ENCODE measurements at regions not wholly inside any gene's neighbourhood (a gene's known extent, or its start where the extent isn't known, plus 50 kb on each side); places are given as distances from the start of the nearest gene placed in this dataset.
"Not testable (repeated sequence)": the region's sequence is repeated elsewhere in the genome, so short reads cannot be mapped to it uniquely, and the experiment has no call there.

- Mint-ChIP-seq H3K27ac (no peak overlapping the region), H3K4me3 (peak overlapping the region in 3 of 4 donors; percentile 10 to 65 (median 48)), H3K4me1 (peaks cover 4 to 47% (median 15%) of the 10 kb centered on the region in 4 donors), H3K27me3 (peaks cover 4% of the 10 kb centered on the region), H3K36me3 (peaks cover 5% of the 10 kb centered on the region), H3K9me3 (peaks cover 0 to 8% (median 0%) of the 10 kb centered on the region in 7 donors)
- ATAC-seq (ENCODE audit: low read depth in 2 of 2), result peak; percentile 48 to 53
- Histone ChIP-seq H3K27ac (ENCODE audit: insufficient read depth, low read length, poor library complexity, severe bottlenecking) (no peak overlapping the region), H3K9me3 (ENCODE audit: control insufficient read depth in 2 of 2, low read length in 2 of 2) (no peaks in the 10 kb centered on the region), H3K4me3 (ENCODE audit: low read depth, low read length) (peak overlapping the region; percentile 60), H3K36me3 (ENCODE audit: control insufficient read depth, insufficient read depth, low read length) (no peaks in the 10 kb centered on the region), H3K4me1 (ENCODE audit: control insufficient read depth, insufficient read depth, low read length, poor library complexity, severe bottlenecking) (peaks cover 15% of the 10 kb centered on the region), H3K27me3 (ENCODE audit: control insufficient read depth, insufficient read depth, low read length) (no peaks in the 10 kb centered on the region)
- DNase-seq, result peak in 2 of 3 donors; percentile 32 to 71
These were observed 71.7 kb upstream of the RAP1B start for GRCh38 chr12:68538726-68539614.

GRCh38 chr12:68539615-68539952 lies 71.1 kb upstream of the RAP1B start:
- peaks cover 0 to 8% (median 0%) of the 10 kb centered on the region in 7 donors for H3K9me3 Mint-ChIP-seq
- no peak overlapping the region for H3K27ac Mint-ChIP-seq
- ATAC-seq (ENCODE audit: low read depth in 2 of 2), result no peak
- Histone ChIP-seq H3K36me3 (ENCODE audit: control insufficient read depth, insufficient read depth, low read length) (no peaks in the 10 kb centered on the region), H3K9me3 (ENCODE audit: control insufficient read depth in 2 of 2, low read length in 2 of 2) (no peaks in the 10 kb centered on the region), H3K4me1 (ENCODE audit: control insufficient read depth, insufficient read depth, low read length, poor library complexity, severe bottlenecking) (peaks cover 15% of the 10 kb centered on the region), H3K27me3 (ENCODE audit: control insufficient read depth, insufficient read depth, low read length) (no peaks in the 10 kb centered on the region), H3K4me3 (ENCODE audit: low read depth, low read length) (peak overlapping the region; percentile 60), H3K27ac (ENCODE audit: insufficient read depth, low read length, poor library complexity, severe bottlenecking) (no peak overlapping the region)
- H3K4me1 Mint-ChIP-seq, result peaks cover 4 to 47% (median 15%) of the 10 kb centered on the region in 4 donors
- peaks cover 4% of the 10 kb centered on the region for H3K27me3 Mint-ChIP-seq
- H3K4me3 Mint-ChIP-seq, result peak overlapping the region in 2 of 4 donors; percentile 48 to 65
- DNase-seq, result no peak
- peaks cover 5% of the 10 kb centered on the region for H3K36me3 Mint-ChIP-seq

GRCh38 chr12:68540768-68541167 lies 69.9 kb upstream of the RAP1B start:
- peaks cover 4 to 47% (median 15%) of the 10 kb centered on the region in 4 donors for H3K4me1 Mint-ChIP-seq
- not testable (repeated sequence) for H3K36me3 Mint-ChIP-seq; ATAC-seq (ENCODE audit: low read depth in 2 of 2); H3K36me3 ChIP-seq (ENCODE audit: control insufficient read depth, insufficient read depth, low read length); H3K27ac ChIP-seq (ENCODE audit: insufficient read depth, low read length, poor library complexity, severe bottlenecking); H3K9me3 Mint-ChIP-seq; H3K27me3 Mint-ChIP-seq; H3K27ac Mint-ChIP-seq; H3K27me3 ChIP-seq (ENCODE audit: control insufficient read depth, insufficient read depth, low read length); H3K4me3 Mint-ChIP-seq; H3K4me3 ChIP-seq (ENCODE audit: low read depth, low read length); DNase-seq; H3K9me3 ChIP-seq (ENCODE audit: control insufficient read depth in 2 of 2, low read length in 2 of 2)
- H3K4me1 ChIP-seq (ENCODE audit: control insufficient read depth, insufficient read depth, low read length, poor library complexity, severe bottlenecking), result peaks cover 15% of the 10 kb centered on the region

- not testable (repeated sequence) for H3K27ac Mint-ChIP-seq; ATAC-seq (ENCODE audit: low read depth in 2 of 2); H3K4me3 Mint-ChIP-seq; H3K4me3 ChIP-seq (ENCODE audit: low read depth, low read length); H3K4me1 Mint-ChIP-seq; H3K4me1 ChIP-seq (ENCODE audit: control insufficient read depth, insufficient read depth, low read length, poor library complexity, severe bottlenecking); H3K36me3 ChIP-seq (ENCODE audit: control insufficient read depth, insufficient read depth, low read length); H3K27ac ChIP-seq (ENCODE audit: insufficient read depth, low read length, poor library complexity, severe bottlenecking); DNase-seq; H3K27me3 ChIP-seq (ENCODE audit: control insufficient read depth, insufficient read depth, low read length)
- peaks cover 0 to 33% (median 17%) of the 10 kb centered on the region in 7 donors for H3K9me3 Mint-ChIP-seq
- peaks cover 17 to 21% of the 10 kb centered on the region in 2 experiments for H3K9me3 ChIP-seq (ENCODE audit: control insufficient read depth in 2 of 2, low read length in 2 of 2)
- peaks cover 24% of the 10 kb centered on the region for H3K27me3 Mint-ChIP-seq
- peaks cover 14% of the 10 kb centered on the region for H3K36me3 Mint-ChIP-seq
These were observed 63.4 kb upstream of the RAP1B start for GRCh38 chr12:68547318-68547717.

- Mint-ChIP-seq H3K9me3 (peaks cover 0 to 20% (median 10%) of the 10 kb centered on the region in 7 donors), H3K36me3 (peaks cover 14% of the 10 kb centered on the region), H3K27me3 (peaks cover 24% of the 10 kb centered on the region)
- not testable (repeated sequence) for H3K36me3 ChIP-seq (ENCODE audit: control insufficient read depth, insufficient read depth, low read length); H3K27ac Mint-ChIP-seq; H3K27me3 ChIP-seq (ENCODE audit: control insufficient read depth, insufficient read depth, low read length); H3K27ac ChIP-seq (ENCODE audit: insufficient read depth, low read length, poor library complexity, severe bottlenecking); H3K4me1 Mint-ChIP-seq; DNase-seq; H3K4me1 ChIP-seq (ENCODE audit: control insufficient read depth, insufficient read depth, low read length, poor library complexity, severe bottlenecking); H3K4me3 ChIP-seq (ENCODE audit: low read depth, low read length); H3K4me3 Mint-ChIP-seq; ATAC-seq (ENCODE audit: low read depth in 2 of 2)
- H3K9me3 ChIP-seq (ENCODE audit: control insufficient read depth in 2 of 2, low read length in 2 of 2), result peaks cover 8 to 13% of the 10 kb centered on the region in 2 experiments
These were observed 58.0 kb upstream of the RAP1B start for GRCh38 chr12:68552605-68553195.

- H3K27me3 ChIP-seq (ENCODE audit: control insufficient read depth, insufficient read depth, low read length), result peaks cover 2% of the 10 kb centered on the region
- H3K4me1 ChIP-seq (ENCODE audit: control insufficient read depth, insufficient read depth, low read length, poor library complexity, severe bottlenecking), result no peaks in the 10 kb centered on the region
- no peak overlapping the region for H3K4me3 ChIP-seq (ENCODE audit: low read depth, low read length)
- H3K4me3 Mint-ChIP-seq, result no peak overlapping the region
- ATAC-seq (ENCODE audit: low read depth in 2 of 2) (no peak), DNase-seq (no peak)
- peaks cover 0 to 12% (median 6%) of the 10 kb centered on the region in 4 donors for H3K4me1 Mint-ChIP-seq
- no peaks in the 10 kb centered on the region for H3K9me3 ChIP-seq (ENCODE audit: control insufficient read depth in 2 of 2, low read length in 2 of 2)
- H3K27ac ChIP-seq (ENCODE audit: insufficient read depth, low read length, poor library complexity, severe bottlenecking), result no peak overlapping the region
- no peak overlapping the region for H3K27ac Mint-ChIP-seq
- H3K36me3 ChIP-seq (ENCODE audit: control insufficient read depth, insufficient read depth, low read length), result no peaks in the 10 kb centered on the region
- H3K36me3 Mint-ChIP-seq, result no peaks in the 10 kb centered on the region
- H3K27me3 Mint-ChIP-seq, result peaks cover 10% of the 10 kb centered on the region
- peaks cover 0 to 2% (median 0%) of the 10 kb centered on the region in 7 donors for H3K9me3 Mint-ChIP-seq
These were observed 53.5 kb upstream of the RAP1B start for GRCh38 chr12:68557011-68557730.

- Histone ChIP-seq H3K27me3 (ENCODE audit: control insufficient read depth, insufficient read depth, low read length) (peaks cover 2% of the 10 kb centered on the region), H3K9me3 (ENCODE audit: control insufficient read depth in 2 of 2, low read length in 2 of 2) (no peaks in the 10 kb centered on the region), H3K36me3 (ENCODE audit: control insufficient read depth, insufficient read depth, low read length) (no peaks in the 10 kb centered on the region), H3K4me3 (ENCODE audit: low read depth, low read length) (no peak overlapping the region), H3K27ac (ENCODE audit: insufficient read depth, low read length, poor library complexity, severe bottlenecking) (no peak overlapping the region), H3K4me1 (ENCODE audit: control insufficient read depth, insufficient read depth, low read length, poor library complexity, severe bottlenecking) (no peaks in the 10 kb centered on the region)
- peak overlapping the region in 1 of 3 donors; percentile 44 for H3K27ac Mint-ChIP-seq
- no peak for DNase-seq
- H3K36me3 Mint-ChIP-seq, result no peaks in the 10 kb centered on the region
- H3K27me3 Mint-ChIP-seq, result peaks cover 10% of the 10 kb centered on the region
- peaks cover 0 to 12% (median 6%) of the 10 kb centered on the region in 4 donors for H3K4me1 Mint-ChIP-seq
- H3K9me3 Mint-ChIP-seq, result peaks cover 0 to 2% (median 0%) of the 10 kb centered on the region in 7 donors
- no peak overlapping the region for H3K4me3 Mint-ChIP-seq
- no peak for ATAC-seq (ENCODE audit: low read depth in 2 of 2)
These were observed 51.5 kb upstream of the RAP1B start for GRCh38 chr12:68559246-68559645.

Measured in CD4-positive, CD25-positive, alpha-beta regulatory T cell (primary cell).